GM21529 (cell line): ENCODE measurements at regions not wholly inside any gene's neighbourhood (a gene's known extent, or its start where the extent isn't known, plus 50 kb on each side); places are given as distances from the start of the nearest gene placed in this dataset.

Experiments
- ATAC-seq: cut with Tn5 transposase; IDR thresholded peaks from one replicate; pipeline ENCODE4 v1.9.1; 2021; ENCODE audit not compliant: unreplicated experiment

- no peak for ATAC-seq
Measured at GRCh38 chr13:30359991-30360390, 52.6 kb upstream of the KATNAL1 start.

GRCh38 chr13:30360586-30360985 is 53.2 kb upstream of the KATNAL1 start:
- no peak for ATAC-seq

- no peak for ATAC-seq
Measured at GRCh38 chr13:30362005-30362788, 54.8 kb upstream of the KATNAL1 start.

GRCh38 chr13:30362869-30363268 is 55.5 kb upstream of the KATNAL1 start:
- ATAC-seq: no peak

- ATAC-seq: no peak
Measured at GRCh38 chr13:30363725-30364124, 56.4 kb upstream of the KATNAL1 start.

GRCh38 chr13:30364133-30364532 is 56.8 kb upstream of the KATNAL1 start:
- no peak for ATAC-seq

GRCh38 chr13:30364876-30365275 is 57.4 kb upstream of the UBE2L5 start:
- ATAC-seq: no peak

GRCh38 chr13:30366088-30366487 is 56.2 kb upstream of the UBE2L5 start:
- ATAC-seq: no peak

- ATAC-seq: no peak
Measured at GRCh38 chr13:30367296-30367695, 55.0 kb upstream of the UBE2L5 start.

GRCh38 chr13:30370146-30370545 is 52.1 kb upstream of the UBE2L5 start:
- no peak for ATAC-seq

- ATAC-seq: no peak
Measured at GRCh38 chr13:30370916-30371521, 51.3 kb upstream of the UBE2L5 start.

GRCh38 chr13:30371649-30372265 is 50.5 kb upstream of the UBE2L5 start:
- peak; percentile 71 for ATAC-seq
